ENCODE measurements at regions not wholly inside any gene's neighbourhood (a gene's known extent, or its start where the extent isn't known, plus 50 kb on each side); places are given as distances from the start of the nearest gene placed in this dataset.

GRCh38 chr20:51080516-51080915, 57.6 kb upstream of the KCNG1 start:
- no peak overlapping the region for H3K4me3 ChIP-seq (ENCODE audit: low read length)
- TF ChIP-seq, protein P1, sequence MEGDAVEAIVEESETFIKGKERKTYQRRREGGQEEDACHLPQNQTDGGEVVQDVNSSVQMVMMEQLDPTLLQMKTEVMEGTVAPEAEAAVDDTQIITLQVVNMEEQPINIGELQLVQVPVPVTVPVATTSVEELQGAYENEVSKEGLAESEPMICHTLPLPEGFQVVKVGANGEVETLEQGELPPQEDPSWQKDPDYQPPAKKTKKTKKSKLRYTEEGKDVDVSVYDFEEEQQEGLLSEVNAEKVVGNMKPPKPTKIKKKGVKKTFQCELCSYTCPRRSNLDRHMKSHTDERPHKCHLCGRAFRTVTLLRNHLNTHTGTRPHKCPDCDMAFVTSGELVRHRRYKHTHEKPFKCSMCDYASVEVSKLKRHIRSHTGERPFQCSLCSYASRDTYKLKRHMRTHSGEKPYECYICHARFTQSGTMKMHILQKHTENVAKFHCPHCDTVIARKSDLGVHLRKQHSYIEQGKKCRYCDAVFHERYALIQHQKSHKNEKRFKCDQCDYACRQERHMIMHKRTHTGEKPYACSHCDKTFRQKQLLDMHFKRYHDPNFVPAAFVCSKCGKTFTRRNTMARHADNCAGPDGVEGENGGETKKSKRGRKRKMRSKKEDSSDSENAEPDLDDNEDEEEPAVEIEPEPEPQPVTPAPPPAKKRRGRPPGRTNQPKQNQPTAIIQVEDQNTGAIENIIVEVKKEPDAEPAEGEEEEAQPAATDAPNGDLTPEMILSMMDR (conservative IDR thresholded peaks at IDR 0.05; ENCODE audit: low read depth, low read length), result no peak
- DNase-seq (ENCODE audit: low read depth), result no peak

GRCh38 chr20:51079488-51079887, 56.6 kb upstream of the KCNG1 start:
- no peak overlapping the region for H3K4me3 ChIP-seq (ENCODE audit: low read length)
- no peak for DNase-seq (ENCODE audit: low read depth)
- TF ChIP-seq, protein P1 (conservative IDR thresholded peaks at IDR 0.05; ENCODE audit: low read depth, low read length), result no peak

- no peak for DNase-seq (ENCODE audit: low read depth)
These were observed 54.8 kb upstream of the KCNG1 start for GRCh38 chr20:51077686-51078060.

GRCh38 chr20:51076786-51077685, 54.1 kb upstream of the KCNG1 start:
- no peak overlapping the region for H3K4me3 ChIP-seq (ENCODE audit: low read length)
- TF ChIP-seq, protein P1 (conservative IDR thresholded peaks at IDR 0.05; ENCODE audit: low read depth, low read length), result no peak
- DNase-seq (ENCODE audit: low read depth), result no peak

More at GRCh38 chr20:51077686-51078060, 54.8 kb upstream of the KCNG1 start:
- TF ChIP-seq, protein P1 (conservative IDR thresholded peaks at IDR 0.05; ENCODE audit: low read depth, low read length), result no peak
- no peak overlapping the region for H3K4me3 ChIP-seq (ENCODE audit: low read length)

DNA sequence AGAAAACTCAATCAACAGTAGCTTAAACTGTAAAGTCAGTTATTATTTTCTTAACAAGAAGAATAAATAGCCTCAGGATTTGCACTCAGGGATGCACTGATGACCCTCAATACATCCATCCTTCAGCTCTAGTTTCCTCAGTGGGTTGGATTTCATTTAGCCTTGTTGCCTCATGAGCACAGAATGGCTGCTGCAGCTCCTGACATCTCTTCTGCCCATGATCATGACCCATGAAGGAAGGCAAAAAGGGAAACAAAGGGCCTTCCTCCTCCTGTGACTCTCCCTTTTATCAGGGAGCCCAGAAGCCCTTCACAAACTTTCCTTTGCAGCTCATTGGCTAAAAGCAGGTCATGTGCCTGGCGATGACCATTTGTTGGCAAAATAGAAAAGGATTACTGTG, 51.2 kb upstream of the KCNG1 start:
- DNase-seq (ENCODE audit: low read depth), result no peak
- TF ChIP-seq, protein P1 (conservative IDR thresholded peaks at IDR 0.05; ENCODE audit: low read depth, low read length), result no peak
- no peak overlapping the region for H3K4me3 ChIP-seq (ENCODE audit: low read length)

Measured in retinal pigment epithelial cell (primary cell).